ENCODE measurements at regions not wholly inside any gene's neighbourhood (a gene's known extent, or its start where the extent isn't known, plus 50 kb on each side); places are given as distances from the start of the nearest gene placed in this dataset.

- H2AK5ac ChIP-seq (ENCODE audit: low read depth, low read length), result no peak overlapping the region
- H3K56ac ChIP-seq (ENCODE audit: extremely low read depth, insufficient read depth, low read length), result no peak overlapping the region
- H3K23ac ChIP-seq (ENCODE audit: low read depth, low read length), result no peak overlapping the region
- no peak overlapping the region for H2BK20ac ChIP-seq (ENCODE audit: low read depth, low read length)
- in situ Hi-C loops (cut with MboI; ENCODE audit: low sequenced_read_pairs) (no loop called here), dilution Hi-C loops (cut with HindIII; ENCODE audit: low sequenced_read_pairs, unreplicated experiment) (no loop called here), intact Hi-C loops (cut with micrococcal nuclease) (no loop called here)
- DNase-seq (peak; percentile 55), ATAC-seq (ENCODE audit: low read depth) (no peak)
- WGBS, 2 experiments (ENCODE audit: extremely low coverage in 2 of 2, insufficient read length in 1 of 2), result no CpG with 5 or more reads among the region's 3 CpGs
- no peaks in the 10 kb centered on the region for H3K9me1 ChIP-seq (ENCODE audit: insufficient read depth, low read length)
- H3K4me3 ChIP-seq (ENCODE audit: insufficient read depth, low read depth, low read length), result no peak overlapping the region
- no peak overlapping the region for H3K4me2 ChIP-seq (ENCODE audit: low read depth, low read length)
- H2AFZ ChIP-seq (replicated peaks; ENCODE audit: low read length, poor library complexity), result no peak overlapping the region
- no peak overlapping the region for H3K27ac ChIP-seq (ENCODE audit: insufficient read depth, low read length)
- no peaks in the 10 kb centered on the region for H3K9me3 ChIP-seq (ENCODE audit: control insufficient read depth, insufficient read depth, low read length)
- H3K36me3 ChIP-seq (ENCODE audit: control insufficient read depth, insufficient read depth, low read length), result no peaks in the 10 kb centered on the region
- H3K14ac ChIP-seq (replicated peaks; ENCODE audit: low read depth, low read length), result no peak overlapping the region
- H4K5ac ChIP-seq (ENCODE audit: low read depth, low read length), result no peak overlapping the region
- no peak overlapping the region for H4K8ac ChIP-seq (ENCODE audit: low read depth in 2 of 2, low read length in 2 of 2)
- H2BK5ac ChIP-seq (ENCODE audit: low read depth, low read length, poor library complexity, severe bottlenecking), result no peak overlapping the region
- H3K79me1 ChIP-seq (ENCODE audit: low read depth in 1 of 2, low read length in 2 of 2), result no peaks in the 10 kb centered on the region
- H4K91ac ChIP-seq (ENCODE audit: insufficient read depth, low read depth, low read length), result no peak overlapping the region
- H2AK9ac ChIP-seq (replicated peaks; ENCODE audit: low read depth, low read length, poor library complexity), result no peak overlapping the region
- H2BK120ac ChIP-seq (ENCODE audit: low read depth, low read length), result no peak overlapping the region
- H3K27me3 ChIP-seq (ENCODE audit: control insufficient read depth, insufficient read depth, low read length), result no peaks in the 10 kb centered on the region
- H4K20me1 ChIP-seq (ENCODE audit: insufficient read depth, low read length), result no peaks in the 10 kb centered on the region
- H2BK15ac ChIP-seq (ENCODE audit: low read depth, low read length), result no peak overlapping the region
- no peak overlapping the region for H3K18ac ChIP-seq (ENCODE audit: low read depth, low read length)
- BruUV-seq (replicated peaks), result no TSS peak
- POLR2A ChIA-PET (ENCODE audit: unreplicated experiment), result no interaction called here
- no peaks in the 10 kb centered on the region for H3K4me1 ChIP-seq (ENCODE audit: control insufficient read depth, insufficient read depth, low read length)
- no peak overlapping the region for H3K4ac ChIP-seq (ENCODE audit: low read depth, low read length)
- CTCF ChIA-PET, result no interaction called here
- H3K9ac ChIP-seq (ENCODE audit: low read depth, low read length), result no peak overlapping the region
- no peak for TF ChIP-seq SMC3 (IDR thresholded peaks at IDR 0.05; ENCODE audit: low read depth, low read length)
- TF ChIP-seq NFE2L2 (IDR thresholded peaks at IDR 0.05; ENCODE audit: low read depth, low read length), result no peak
- TF ChIP-seq RFX5 (IDR thresholded peaks at IDR 0.05; ENCODE audit: low read depth, low read length), result no peak
- TF ChIP-seq CHD1 (IDR thresholded peaks at IDR 0.05; ENCODE audit: low read depth, low read length), result no peak
- TF ChIP-seq FOS (IDR thresholded peaks at IDR 0.05; ENCODE audit: low read depth, low read length), result no peak
- no peak for TF ChIP-seq ELK1 (IDR thresholded peaks at IDR 0.05; ENCODE audit: borderline replicate concordance, low read depth, low read length)
- no peak for TF ChIP-seq POLR2A (IDR thresholded peaks at IDR 0.05; ENCODE audit: low read depth, low read length)
- no peak for TF ChIP-seq USF2 (IDR thresholded peaks at IDR 0.05; ENCODE audit: low read depth, low read length)
- no peak for TF ChIP-seq CEBPB (IDR thresholded peaks at IDR 0.05; ENCODE audit: low read depth, low read length)
- no peak for TF ChIP-seq MAFK (IDR thresholded peaks at IDR 0.05; ENCODE audit: low read depth, low read length)
- TF ChIP-seq RAD21 (IDR thresholded peaks at IDR 0.05; ENCODE audit: low read length), result no peak
- TF ChIP-seq MXI1 (IDR thresholded peaks at IDR 0.05; ENCODE audit: borderline replicate concordance, low read depth, low read length), result no peak
- TF ChIP-seq BHLHE40 (IDR thresholded peaks at IDR 0.05; ENCODE audit: low read depth, low read length), result no peak
Observed at GRCh38 chr14:62455446-62455845, 589.8 kb downstream of the KCNH5 start.

Measured in IMR-90 (cell line).